GM12873 (cell line): ENCODE measurements at regions not wholly inside any gene's neighbourhood (a gene's known extent, or its start where the extent isn't known, plus 50 kb on each side); places are given as distances from the start of the nearest gene placed in this dataset.

Source experiments
- TF ChIP-seq, protein P1 (sequence below): IDR thresholded peaks from 2 replicates; pipeline ENCODE4 v1.5.1; 2012; ENCODE audit warnings: low read depth, mild to moderate bottlenecking, moderate library complexity, low read length, control low read depth; ENCODE audit not compliant: insufficient read depth; ENCODE audit errors: missing control alignments

DNA sequence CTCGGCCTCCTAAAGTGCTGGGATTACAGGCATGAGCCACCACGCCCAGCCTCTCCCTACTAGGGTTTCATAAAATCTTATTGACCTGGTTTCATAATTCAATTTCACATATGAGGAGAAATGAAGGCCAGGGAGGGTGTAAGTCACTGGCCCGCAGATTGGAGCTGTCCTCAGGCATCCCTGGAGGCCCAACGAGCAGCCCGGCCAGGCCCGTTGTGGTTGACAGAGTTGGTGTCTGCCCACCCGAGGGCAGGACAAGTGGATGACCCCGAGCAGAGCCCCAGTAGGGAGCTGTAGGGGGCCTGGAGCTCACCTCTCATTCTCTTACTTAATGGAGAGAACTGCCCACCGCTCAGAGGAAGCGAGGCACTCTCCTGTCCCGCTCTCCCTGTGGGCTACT lies 78.9 kb downstream of the CPN2 start:
- TF ChIP-seq, protein P1, sequence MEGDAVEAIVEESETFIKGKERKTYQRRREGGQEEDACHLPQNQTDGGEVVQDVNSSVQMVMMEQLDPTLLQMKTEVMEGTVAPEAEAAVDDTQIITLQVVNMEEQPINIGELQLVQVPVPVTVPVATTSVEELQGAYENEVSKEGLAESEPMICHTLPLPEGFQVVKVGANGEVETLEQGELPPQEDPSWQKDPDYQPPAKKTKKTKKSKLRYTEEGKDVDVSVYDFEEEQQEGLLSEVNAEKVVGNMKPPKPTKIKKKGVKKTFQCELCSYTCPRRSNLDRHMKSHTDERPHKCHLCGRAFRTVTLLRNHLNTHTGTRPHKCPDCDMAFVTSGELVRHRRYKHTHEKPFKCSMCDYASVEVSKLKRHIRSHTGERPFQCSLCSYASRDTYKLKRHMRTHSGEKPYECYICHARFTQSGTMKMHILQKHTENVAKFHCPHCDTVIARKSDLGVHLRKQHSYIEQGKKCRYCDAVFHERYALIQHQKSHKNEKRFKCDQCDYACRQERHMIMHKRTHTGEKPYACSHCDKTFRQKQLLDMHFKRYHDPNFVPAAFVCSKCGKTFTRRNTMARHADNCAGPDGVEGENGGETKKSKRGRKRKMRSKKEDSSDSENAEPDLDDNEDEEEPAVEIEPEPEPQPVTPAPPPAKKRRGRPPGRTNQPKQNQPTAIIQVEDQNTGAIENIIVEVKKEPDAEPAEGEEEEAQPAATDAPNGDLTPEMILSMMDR: no peak

DNA sequence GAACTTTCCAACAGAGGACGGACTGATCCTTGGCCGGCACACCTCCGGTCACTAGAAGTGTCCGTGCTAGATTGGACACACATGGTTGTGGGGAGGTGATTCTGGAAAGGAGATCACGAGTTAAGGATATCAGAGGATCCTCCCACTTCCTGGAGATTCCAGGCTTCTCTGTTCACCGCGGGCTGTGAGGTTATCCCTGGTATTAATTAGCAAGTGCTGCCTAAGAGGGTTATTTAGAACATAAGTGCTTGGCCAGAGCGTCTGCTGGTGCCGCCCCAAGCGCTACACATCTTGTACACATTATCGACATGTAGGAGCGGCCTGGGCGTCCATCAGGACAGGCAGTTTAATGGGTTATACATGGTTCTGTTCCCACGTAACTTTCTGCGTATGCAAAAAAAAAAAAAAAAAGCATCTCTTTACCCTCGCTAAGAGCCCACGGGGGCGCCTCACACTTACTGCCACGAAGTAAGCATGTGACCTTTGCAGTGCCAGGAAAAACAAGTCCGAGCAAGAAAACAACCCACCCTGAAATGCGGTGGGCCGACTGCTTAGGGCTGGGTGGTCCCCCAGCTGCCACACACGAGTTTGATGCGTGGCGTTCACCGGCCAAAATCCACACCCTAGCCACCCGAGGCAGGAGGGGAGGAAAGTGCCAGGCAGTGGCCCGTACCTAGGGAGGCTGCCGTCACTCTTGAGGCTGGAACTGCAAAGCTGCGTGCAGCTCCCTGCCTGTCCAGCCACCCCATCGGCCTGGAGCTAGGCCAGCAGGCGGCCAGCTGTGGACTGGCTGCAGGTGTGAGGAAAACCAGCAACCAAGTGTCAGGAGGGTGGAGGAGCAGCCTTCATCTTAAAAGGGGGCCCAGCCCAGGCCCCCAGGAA lies 78.0 kb downstream of the CPN2 start:
- TF ChIP-seq, protein P1: no peak

DNA sequence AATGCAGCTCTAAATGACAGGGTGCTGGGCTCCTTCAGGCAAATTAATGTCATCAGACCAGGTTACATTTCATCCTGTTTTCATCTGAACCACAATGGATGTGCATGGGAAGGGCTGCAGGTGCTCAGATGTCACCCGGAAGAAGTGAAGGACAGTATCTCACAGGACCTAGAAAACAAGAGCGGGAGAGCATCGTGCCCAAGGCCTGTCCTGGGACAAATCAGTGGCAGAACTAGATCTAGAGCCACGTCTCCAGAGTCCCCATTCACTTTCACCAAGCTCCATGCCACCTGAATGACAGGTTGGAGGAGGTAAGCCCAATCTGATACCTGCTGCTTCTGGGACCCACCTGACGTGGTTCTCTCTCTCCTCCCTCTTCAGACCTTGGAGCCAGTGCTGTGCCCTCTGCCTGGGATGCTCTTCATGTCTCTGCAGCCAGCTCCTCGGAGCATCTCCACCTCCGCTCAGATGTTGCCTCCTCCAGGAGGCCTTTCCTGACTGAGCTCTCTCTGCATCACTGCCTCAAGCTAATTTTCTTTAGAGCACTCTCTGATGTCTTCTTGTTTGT lies 77.3 kb downstream of the CPN2 start:
- TF ChIP-seq, protein P1: no peak

DNA sequence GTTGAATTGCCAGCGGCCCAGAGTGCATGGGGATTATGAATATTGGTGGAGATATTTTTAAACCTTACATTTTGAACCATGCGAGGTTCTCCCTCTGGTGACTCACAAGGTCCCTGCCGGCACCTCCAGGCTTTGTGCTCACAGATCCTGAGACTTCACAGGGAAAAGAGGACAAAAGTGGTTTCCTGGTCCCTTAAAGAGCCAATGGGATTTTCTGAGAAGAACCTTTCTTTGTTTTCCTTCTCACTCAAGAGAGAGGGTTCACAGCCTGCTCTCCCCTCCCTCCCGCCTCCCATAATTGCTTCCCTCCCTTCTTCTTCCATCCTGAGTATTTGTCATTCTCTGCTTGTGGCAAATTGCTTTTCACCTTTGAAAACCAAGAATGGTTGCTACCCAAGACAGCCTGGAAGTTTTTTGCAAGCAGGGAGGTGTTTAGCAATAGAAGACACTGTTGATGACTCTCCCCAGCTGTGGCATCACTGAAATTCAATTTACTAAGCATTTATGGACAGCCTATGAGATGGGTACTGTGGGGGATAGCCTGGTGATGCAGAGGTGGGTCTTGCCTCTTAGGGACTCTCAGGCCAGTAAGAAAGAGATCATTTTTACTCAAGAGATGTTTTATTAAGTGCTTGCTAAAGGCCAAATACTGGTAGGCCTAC lies 76.6 kb downstream of the CPN2 start:
- TF ChIP-seq, protein P1: no peak

DNA sequence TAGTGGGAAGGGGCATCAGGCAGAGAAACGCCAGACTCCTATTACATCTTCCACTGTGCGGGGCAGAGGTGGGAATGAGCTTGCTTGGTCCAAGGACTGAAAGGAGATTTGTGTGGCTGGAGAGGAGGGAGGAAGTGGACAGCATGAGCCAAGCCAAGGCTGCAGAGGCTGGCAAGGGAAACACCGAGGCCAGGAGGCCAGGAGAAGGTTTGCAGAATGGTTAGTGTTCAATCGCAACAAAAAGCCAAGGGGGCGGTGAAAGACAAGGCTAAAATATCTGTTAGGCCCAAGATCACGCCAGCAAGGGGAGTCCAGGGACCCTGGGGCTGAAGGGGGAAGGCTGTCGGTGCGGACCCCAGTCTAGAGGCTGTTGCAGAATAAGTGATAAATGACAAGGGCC lies 75.8 kb downstream of the CPN2 start:
- TF ChIP-seq, protein P1: no peak

DNA sequence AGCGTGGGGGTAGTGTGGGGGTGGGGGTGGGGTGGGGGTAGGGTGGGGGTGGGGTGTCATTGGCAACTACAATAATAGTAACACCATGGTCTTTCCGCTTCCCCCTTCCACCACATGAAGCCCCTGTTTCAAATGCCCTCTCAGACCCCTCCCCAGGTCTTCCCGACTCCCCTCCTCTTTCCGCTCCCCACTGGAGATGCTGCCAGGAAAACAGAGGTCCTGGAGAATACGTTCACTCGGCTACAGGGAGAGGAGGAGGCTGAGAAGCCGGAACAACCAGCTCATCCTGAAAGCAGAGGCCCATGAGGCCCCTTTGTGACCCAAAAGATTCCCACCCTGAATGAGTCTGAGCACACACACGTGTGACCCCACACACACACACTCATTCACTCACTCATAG lies 75.4 kb downstream of the CPN2 start:
- TF ChIP-seq, protein P1: no peak

DNA sequence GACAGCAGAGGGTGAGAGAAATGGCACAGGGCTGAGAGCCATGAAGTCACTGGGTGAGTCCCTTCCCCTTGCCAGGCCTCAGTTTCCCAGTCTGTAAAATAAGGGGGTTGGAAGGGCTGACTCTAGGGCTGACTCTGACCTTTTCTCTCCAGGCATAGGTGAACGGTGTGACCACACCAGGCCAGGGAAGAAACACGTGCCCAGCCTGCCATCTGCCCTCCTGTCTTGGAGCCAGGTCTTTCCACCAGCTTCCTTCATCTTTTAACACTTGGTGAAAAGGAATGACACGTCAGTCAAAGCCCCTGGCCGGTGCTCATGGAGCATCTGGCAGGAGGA lies 74.4 kb downstream of the CPN2 start:
- TF ChIP-seq, protein P1: no peak
